Loucy (cell line): ENCODE measurements at regions not wholly inside any gene's neighbourhood (a gene's known extent, or its start where the extent isn't known, plus 50 kb on each side); places are given as distances from the start of the nearest gene placed in this dataset.

Experiments
- H2AFZ ChIP-seq: fragments of 200-600 bp; sonication (generic); 2 replicates; pipeline ENCODE4 v1.6.0; 2016; ENCODE audit warnings: antibody characterized with exemption, mild to moderate bottlenecking, low read length, moderate library complexity
- H3F3A ChIP-seq: fragments of 200-600 bp; 2 replicates; pipeline ENCODE4 v1.6.0; 2016; ENCODE audit warnings: antibody characterized with exemption, low read depth, mild to moderate bottlenecking
- H3K27me3 ChIP-seq: fragments of 200-600 bp; sonication (generic); 2 replicates; pipeline ENCODE4 v1.6.1; 2014; ENCODE audit warnings: low read length, mild to moderate bottlenecking; ENCODE audit not compliant: insufficient read depth, poor library complexity, severe bottlenecking
- H3K36me3 ChIP-seq: fragments of 200-600 bp; sonication (generic); 2 replicates; pipeline ENCODE4 v1.6.1; 2016; ENCODE audit warnings: low read length; ENCODE audit not compliant: insufficient read depth
- H3K4me1 ChIP-seq: fragments of 200-600 bp; sonication (generic); 2 replicates; pipeline ENCODE4 v1.5.1; 2014; ENCODE audit warnings: low read length, mild to moderate bottlenecking; ENCODE audit not compliant: insufficient read depth, poor library complexity, severe bottlenecking
- H3K4me2 ChIP-seq: fragments of 200-600 bp; sonication (generic); 2 replicates; pipeline ENCODE4 v1.6.0; 2014; ENCODE audit warnings: antibody characterized with exemption, low read length, low read depth, mild to moderate bottlenecking; ENCODE audit not compliant: poor library complexity, severe bottlenecking
- H3K4me3 ChIP-seq: fragments of 200-600 bp; sonication (generic); 2 replicates; pipeline ENCODE4 v1.5.1; 2014; ENCODE audit warnings: low read length, mild to moderate bottlenecking, mixed read lengths; ENCODE audit not compliant: poor library complexity, severe bottlenecking
- H3K79me2 ChIP-seq: fragments of 200-600 bp; sonication (generic); 2 replicates; pipeline ENCODE4 v1.6.1; 2014; ENCODE audit warnings: low read length; ENCODE audit not compliant: insufficient read depth
- H3K9ac ChIP-seq: fragments of 200-600 bp; sonication (generic); 2 replicates; pipeline ENCODE4 v1.6.0; 2014; ENCODE audit warnings: mild to moderate bottlenecking, low read depth, low read length, moderate library complexity; ENCODE audit not compliant: poor library complexity, severe bottlenecking
- H3K9me2 ChIP-seq: fragments of 200-600 bp; sonication (generic); replicated peaks from 2 replicates; pipeline ENCODE4 v1.6.1; 2016; ENCODE audit warnings: low read depth, low read length, mixed read lengths
- H3K9me3 ChIP-seq: fragments of 200-600 bp; sonication (generic); 2 replicates; pipeline ENCODE4 v1.6.1; 2014; ENCODE audit warnings: mild to moderate bottlenecking, antibody characterized with exemption, low read length, low read depth; ENCODE audit not compliant: insufficient read depth
- H4K20me1 ChIP-seq: fragments of 200-600 bp; sonication (generic); 2 replicates; pipeline ENCODE4 v1.6.0; 2014; ENCODE audit warnings: antibody characterized with exemption, low read length, mild to moderate bottlenecking; ENCODE audit not compliant: insufficient read depth, poor library complexity, severe bottlenecking
- CTCF ChIP-seq: fragments of 200-600 bp; sonication (generic); conservative IDR thresholded peaks from 2 replicates; pipeline ENCODE4 v1.5.1; 2014; ENCODE audit warnings: mild to moderate bottlenecking, antibody characterized with exemption, low read length
- EZH2phosphoT487 ChIP-seq: fragments of 200-600 bp; IDR thresholded peaks from 2 replicates; pipeline ENCODE4 v1.6.1; 2018; ENCODE audit warnings: antibody characterized with exemption, mild to moderate bottlenecking, moderate library complexity, borderline replicate concordance

GRCh38 chr6:50922579-50923525, 104.2 kb downstream of the TFAP2B start:
- no peak for TF ChIP-seq CTCF
- TF ChIP-seq EZH2phosphoT487 = no peak
- Histone ChIP-seq H3K9me3 (no peaks in the 10 kb centered on the region), H3K4me3 (no peak overlapping the region)

GRCh38 chr6:50924758-50925157, 106.1 kb downstream of the TFAP2B start:
- H3K9me3 ChIP-seq = no peaks in the 10 kb centered on the region
- H3K79me2 ChIP-seq = no peaks in the 10 kb centered on the region
- no peak overlapping the region for H3K4me2 ChIP-seq
- no peaks in the 10 kb centered on the region for H3K4me1 ChIP-seq
- no peaks in the 10 kb centered on the region for H3K27me3 ChIP-seq
- H2AFZ ChIP-seq = no peak overlapping the region
- no peaks in the 10 kb centered on the region for H3K9me2 ChIP-seq
- H3F3A ChIP-seq = no peaks in the 10 kb centered on the region
- no peak overlapping the region for H3K9ac ChIP-seq
- no peaks in the 10 kb centered on the region for H4K20me1 ChIP-seq
- no peak for TF ChIP-seq EZH2phosphoT487
- TF ChIP-seq CTCF = no peak
- no peak overlapping the region for H3K4me3 ChIP-seq
- H3K36me3 ChIP-seq = no peaks in the 10 kb centered on the region

More at GRCh38 chr6:50922579-50923525, 104.2 kb downstream of the TFAP2B start:
- no peak overlapping the region for H2AFZ ChIP-seq
- no peaks in the 10 kb centered on the region for H3K79me2 ChIP-seq
- H3K36me3 ChIP-seq = no peaks in the 10 kb centered on the region
- no peak overlapping the region for H3K9ac ChIP-seq
- H3K4me2 ChIP-seq = no peak overlapping the region
- no peaks in the 10 kb centered on the region for H3F3A ChIP-seq
- H3K9me2 ChIP-seq = no peaks in the 10 kb centered on the region
- no peaks in the 10 kb centered on the region for H3K27me3 ChIP-seq
- no peaks in the 10 kb centered on the region for H4K20me1 ChIP-seq
- no peaks in the 10 kb centered on the region for H3K4me1 ChIP-seq

GRCh38 chr6:50925548-50925947, 106.9 kb downstream of the TFAP2B start:
- Histone ChIP-seq H3K9me2 (no peaks in the 10 kb centered on the region), H3K36me3 (no peaks in the 10 kb centered on the region), H3K79me2 (no peaks in the 10 kb centered on the region), H3K4me2 (no peak overlapping the region), H3K4me3 (no peak overlapping the region), H3K4me1 (no peaks in the 10 kb centered on the region), H3K9me3 (no peaks in the 10 kb centered on the region), H4K20me1 (no peaks in the 10 kb centered on the region), H3K9ac (no peak overlapping the region), H3K27me3 (no peaks in the 10 kb centered on the region), H3F3A (no peaks in the 10 kb centered on the region), H2AFZ (no peak overlapping the region)
- TF ChIP-seq CTCF = no peak
- TF ChIP-seq EZH2phosphoT487 = no peak
